ENCODE measurements at regions not wholly inside any gene's neighbourhood (a gene's known extent, or its start where the extent isn't known, plus 50 kb on each side); places are given as distances from the start of the nearest gene placed in this dataset.

GRCh38 chr3:106423321-106424225 is 554.8 kb upstream of the CBLB start:
- Histone ChIP-seq H3K9me2 (ENCODE audit: insufficient read depth) (0 out of 2 replicates have a peak, but pooled peaks cover 3% of the 10 kb centered on the region), H3K79me2 (replicated peaks; ENCODE audit: insufficient read depth) (no peaks in the 10 kb centered on the region), H3K27ac (ENCODE audit: low read depth) (no peak overlapping the region), H3K4me2 (no peak overlapping the region), H3K27me3 (ENCODE audit: insufficient read depth) (no peaks in the 10 kb centered on the region), H3K4me3 (no peak overlapping the region), H3F3A (replicated peaks; ENCODE audit: low read depth) (no peaks in the 10 kb centered on the region), H4K20me1 (replicated peaks; ENCODE audit: insufficient read depth) (no peaks in the 10 kb centered on the region), H2AFZ (no peak overlapping the region), H3K36me3 (ENCODE audit: insufficient read depth) (no peaks in the 10 kb centered on the region), H3K4me1 (ENCODE audit: insufficient read depth) (no peaks in the 10 kb centered on the region)
- Mint-ChIP-seq H3K27me3 (ENCODE audit: insufficient read depth, low read depth, poor library complexity) (no peaks in the 10 kb centered on the region), H3K36me3 (ENCODE audit: low read depth) (0 out of 3 replicates have a peak, but pooled peaks cover 4% of the 10 kb centered on the region), H3K27ac (no peak overlapping the region), H3K4me1 (no peaks in the 10 kb centered on the region), H3K9me3 (no peaks in the 10 kb centered on the region; the same call in 2 of the 3 replicates), H3K4me3 (no peak overlapping the region)
- ATAC-seq: no peak
- TF ChIP-seq STAT1 (IDR thresholded peaks at IDR 0.05; ENCODE audit: unreplicated experiment) (no peak), ZNF462 (CRISPR knock-in tag; IDR thresholded peaks at IDR 0.05) (no peak), ZNF331 (CRISPR knock-in tag; IDR thresholded peaks at IDR 0.05; ENCODE audit: low read depth) (no peak), EZH2phosphoT487 (IDR thresholded peaks at IDR 0.05; ENCODE audit: unreplicated experiment) (no peak), POLR2AphosphoS5 (IDR thresholded peaks at IDR 0.05; ENCODE audit: low read depth) (no peak), JUNB (IDR thresholded peaks at IDR 0.05; ENCODE audit: unreplicated experiment) (no peak), EZH2 (IDR thresholded peaks at IDR 0.05; ENCODE audit: low read depth, unreplicated experiment) (no peak), CREB1 (CRISPR knock-in tag; IDR thresholded peaks at IDR 0.05; ENCODE audit: low read depth) (no peak), CTCF (conservative IDR thresholded peaks at IDR 0.05; ENCODE audit: low read depth in 2 of 2) (no peak), NANOG (IDR thresholded peaks at IDR 0.05; ENCODE audit: borderline replicate concordance) (no peak), ZNF114 (CRISPR knock-in tag; IDR thresholded peaks at IDR 0.05) (no peak)
- TF ChIP-seq, protein P1, sequence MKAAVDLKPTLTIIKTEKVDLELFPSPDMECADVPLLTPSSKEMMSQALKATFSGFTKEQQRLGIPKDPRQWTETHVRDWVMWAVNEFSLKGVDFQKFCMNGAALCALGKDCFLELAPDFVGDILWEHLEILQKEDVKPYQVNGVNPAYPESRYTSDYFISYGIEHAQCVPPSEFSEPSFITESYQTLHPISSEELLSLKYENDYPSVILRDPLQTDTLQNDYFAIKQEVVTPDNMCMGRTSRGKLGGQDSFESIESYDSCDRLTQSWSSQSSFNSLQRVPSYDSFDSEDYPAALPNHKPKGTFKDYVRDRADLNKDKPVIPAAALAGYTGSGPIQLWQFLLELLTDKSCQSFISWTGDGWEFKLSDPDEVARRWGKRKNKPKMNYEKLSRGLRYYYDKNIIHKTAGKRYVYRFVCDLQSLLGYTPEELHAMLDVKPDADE (IDR thresholded peaks at IDR 0.05): no peak
- TF ChIP-seq, protein P2, sequence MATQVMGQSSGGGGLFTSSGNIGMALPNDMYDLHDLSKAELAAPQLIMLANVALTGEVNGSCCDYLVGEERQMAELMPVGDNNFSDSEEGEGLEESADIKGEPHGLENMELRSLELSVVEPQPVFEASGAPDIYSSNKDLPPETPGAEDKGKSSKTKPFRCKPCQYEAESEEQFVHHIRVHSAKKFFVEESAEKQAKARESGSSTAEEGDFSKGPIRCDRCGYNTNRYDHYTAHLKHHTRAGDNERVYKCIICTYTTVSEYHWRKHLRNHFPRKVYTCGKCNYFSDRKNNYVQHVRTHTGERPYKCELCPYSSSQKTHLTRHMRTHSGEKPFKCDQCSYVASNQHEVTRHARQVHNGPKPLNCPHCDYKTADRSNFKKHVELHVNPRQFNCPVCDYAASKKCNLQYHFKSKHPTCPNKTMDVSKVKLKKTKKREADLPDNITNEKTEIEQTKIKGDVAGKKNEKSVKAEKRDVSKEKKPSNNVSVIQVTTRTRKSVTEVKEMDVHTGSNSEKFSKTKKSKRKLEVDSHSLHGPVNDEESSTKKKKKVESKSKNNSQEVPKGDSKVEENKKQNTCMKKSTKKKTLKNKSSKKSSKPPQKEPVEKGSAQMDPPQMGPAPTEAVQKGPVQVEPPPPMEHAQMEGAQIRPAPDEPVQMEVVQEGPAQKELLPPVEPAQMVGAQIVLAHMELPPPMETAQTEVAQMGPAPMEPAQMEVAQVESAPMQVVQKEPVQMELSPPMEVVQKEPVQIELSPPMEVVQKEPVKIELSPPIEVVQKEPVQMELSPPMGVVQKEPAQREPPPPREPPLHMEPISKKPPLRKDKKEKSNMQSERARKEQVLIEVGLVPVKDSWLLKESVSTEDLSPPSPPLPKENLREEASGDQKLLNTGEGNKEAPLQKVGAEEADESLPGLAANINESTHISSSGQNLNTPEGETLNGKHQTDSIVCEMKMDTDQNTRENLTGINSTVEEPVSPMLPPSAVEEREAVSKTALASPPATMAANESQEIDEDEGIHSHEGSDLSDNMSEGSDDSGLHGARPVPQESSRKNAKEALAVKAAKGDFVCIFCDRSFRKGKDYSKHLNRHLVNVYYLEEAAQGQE (IDR thresholded peaks at IDR 0.05; ENCODE audit: unreplicated experiment): no peak
- DNase-seq (ENCODE audit: low spot score): no peak

Measured in GM23338 (cell line).